K562 (cell line): ENCODE measurements at regions not wholly inside any gene's neighbourhood (a gene's known extent, or its start where the extent isn't known, plus 50 kb on each side); places are given as distances from the start of the nearest gene placed in this dataset.

ENCODE experiments used
- DMBX1 ChIP-seq: fragments of 250-450 bp; sonication (Bioruptor Pico); IDR thresholded peaks from 2 replicates; pipeline ENCODE4 v1.8.0; 2022; ENCODE audit warnings: inconsistent platforms, mild to moderate bottlenecking, moderate library complexity, borderline replicate concordance
- MGA ChIP-seq: fragments of 450-650 bp; IDR thresholded peaks from 2 replicates; pipeline ENCODE4 v1.6.1; 2016; ENCODE audit warnings: mild to moderate bottlenecking, moderate library complexity
- TF ChIP-seq, protein P1 (sequence below): sonication (generic); formaldehyde crosslinking; IDR thresholded peaks from 2 replicates; pipeline ENCODE4 v1.9.0; 2022; ENCODE audit warnings: mild to moderate bottlenecking, missing genetic modification reagents

GRCh38 chr14:106380740-106381139 lies 854.4 kb downstream of the TMEM121 start (continued):
- no peak for TF ChIP-seq MGA
- TF ChIP-seq, protein P1, sequence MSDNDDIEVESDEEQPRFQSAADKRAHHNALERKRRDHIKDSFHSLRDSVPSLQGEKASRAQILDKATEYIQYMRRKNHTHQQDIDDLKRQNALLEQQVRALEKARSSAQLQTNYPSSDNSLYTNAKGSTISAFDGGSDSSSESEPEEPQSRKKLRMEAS (CRISPR knock-in tag): no peak
- TF ChIP-seq DMBX1 (CRISPR knock-in tag): no peak
